Skin of body (tissue), 2 donors: ENCODE measurements at regions not wholly inside any gene's neighbourhood (a gene's known extent, or its start where the extent isn't known, plus 50 kb on each side); places are given as distances from the start of the nearest gene placed in this dataset. TPM values are rescaled to one million over a fixed set of nuclear protein-coding genes. Genes with fewer than 3 reads are reported as not detected.

Source experiments
- DNase-seq: peaks from one replicate; lab custom pipeline; 2025; lab: John Stamatoyannopoulos, UW
- small RNA-seq: library from RNA; depleted of rRNA; stranded (forward); fragments of <200 nt; gene quantifications from one replicate; pipeline ENCODE3, GENCODE V24; 2014; ENCODE audit warnings: low replicate concordance

GRCh38 chr1:232096751-232097150 lies 470.2 kb downstream of the DISC1 start:
- no peak for DNase-seq

Small RNAs in the stretch of these regions (small RNA-seq; reads per million reads assigned to genes)
- not detected for gene BX323014.1
- not detected for gene RN7SL299P
